Mucosa of descending colon (tissue), 3 donors: ENCODE measurements at regions not wholly inside any gene's neighbourhood (a gene's known extent, or its start where the extent isn't known, plus 50 kb on each side); places are given as distances from the start of the nearest gene placed in this dataset.

ENCODE experiments used
- ATAC-seq: fragments of 200-7000 bp; cut with Tn5 transposase; one replicate; pipeline ENCODE4 v1.9.1; 2020; ENCODE audit warnings: mild to moderate bottlenecking, moderate library complexity
- DNase-seq, 3 donors: peaks; one replicate each; pipeline ENCODE4 v3.0.0-alpha.2; 2020
- H3K36me3 ChIP-seq: fragments of 200-600 bp; one replicate; pipeline ENCODE4 v1.8.0; 2021; ENCODE audit warnings: low read depth, mild to moderate bottlenecking
- H3K4me1 ChIP-seq: fragments of 200-600 bp; one replicate; pipeline ENCODE4 v1.8.0; 2021; ENCODE audit warnings: low read depth, mild to moderate bottlenecking
- H3K4me3 ChIP-seq: fragments of 200-600 bp; one replicate; pipeline ENCODE4 v1.8.0; 2021; ENCODE audit warnings: mild to moderate bottlenecking
- H3K9me3 ChIP-seq: fragments of 200-600 bp; one replicate; pipeline ENCODE4 v1.8.0; 2021; ENCODE audit warnings: mild to moderate bottlenecking
- CTCF ChIP-seq: fragments of 200-600 bp; IDR thresholded peaks from one replicate; pipeline ENCODE4 v1.8.0; 2022; ENCODE audit warnings: antibody characterized with exemption, mild to moderate bottlenecking
- intact Hi-C, 2 donors: fragments of 100-400 bp; cut with DNase I in 1 of 2; cut with micrococcal nuclease in 1 of 2; formaldehyde crosslinking; loops; one replicate each; pipeline versions ENCODE4 v1.11.0 to v1.11.1; 2022; cut with DNase I, micrococcal nuclease
- donor health status: DM: no; HTN: no; CAD: no; lungs with moderate emphysema.
- donor health status: DM: no; HTN: no; CAD: no.
- donor health status: DM: no; HTN: yes; CAD: no.

DNA sequence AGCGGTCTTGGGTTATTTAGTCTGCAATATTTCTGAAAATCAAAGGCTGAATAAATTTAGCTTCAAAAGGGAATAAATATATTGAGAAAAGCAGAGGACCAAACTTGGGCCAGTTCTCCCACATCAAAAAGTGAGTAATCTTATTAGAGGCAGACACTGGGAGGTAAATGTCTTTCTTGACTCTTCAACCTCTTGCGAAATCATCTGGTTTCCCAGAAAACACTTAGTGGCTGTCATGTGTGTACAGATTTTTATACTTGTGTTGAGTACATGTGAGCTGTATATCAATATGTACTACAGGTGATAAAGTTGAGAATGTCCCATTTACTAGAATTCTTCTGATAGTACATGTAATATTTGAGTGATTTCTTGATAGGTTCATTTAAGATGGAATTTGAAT, 454.9 kb downstream of the PRR16 start:
- Histone ChIP-seq H3K4me3 (no peak overlapping the region), H3K4me1 (no peaks in the 10 kb centered on the region), H3K9me3 (no peaks in the 10 kb centered on the region), H3K36me3 (no peaks in the 10 kb centered on the region)
- TF ChIP-seq CTCF = no peak
- DNase-seq = no peak
- no peak for ATAC-seq
- intact Hi-C loops = no loop called here

- no peak for TF ChIP-seq CTCF
- H3K36me3 ChIP-seq = no peaks in the 10 kb centered on the region
- no peaks in the 10 kb centered on the region for H3K9me3 ChIP-seq
- H3K4me3 ChIP-seq = no peak overlapping the region
- intact Hi-C loops = no loop called here
- ATAC-seq = no peak
- H3K4me1 ChIP-seq = no peaks in the 10 kb centered on the region
- DNase-seq = no peak
These were observed 458.9 kb downstream of the PRR16 start for GRCh38 chr5:120923026-120923425.

GRCh38 chr5:120926471-120926870, 462.4 kb downstream of the PRR16 start:
- intact Hi-C loops = no loop called here
- TF ChIP-seq CTCF = no peak
- H3K4me3 ChIP-seq = no peak overlapping the region
- H3K36me3 ChIP-seq = no peaks in the 10 kb centered on the region
- no peak for DNase-seq
- no peaks in the 10 kb centered on the region for H3K4me1 ChIP-seq
- no peak for ATAC-seq
- H3K9me3 ChIP-seq = no peaks in the 10 kb centered on the region

DNA sequence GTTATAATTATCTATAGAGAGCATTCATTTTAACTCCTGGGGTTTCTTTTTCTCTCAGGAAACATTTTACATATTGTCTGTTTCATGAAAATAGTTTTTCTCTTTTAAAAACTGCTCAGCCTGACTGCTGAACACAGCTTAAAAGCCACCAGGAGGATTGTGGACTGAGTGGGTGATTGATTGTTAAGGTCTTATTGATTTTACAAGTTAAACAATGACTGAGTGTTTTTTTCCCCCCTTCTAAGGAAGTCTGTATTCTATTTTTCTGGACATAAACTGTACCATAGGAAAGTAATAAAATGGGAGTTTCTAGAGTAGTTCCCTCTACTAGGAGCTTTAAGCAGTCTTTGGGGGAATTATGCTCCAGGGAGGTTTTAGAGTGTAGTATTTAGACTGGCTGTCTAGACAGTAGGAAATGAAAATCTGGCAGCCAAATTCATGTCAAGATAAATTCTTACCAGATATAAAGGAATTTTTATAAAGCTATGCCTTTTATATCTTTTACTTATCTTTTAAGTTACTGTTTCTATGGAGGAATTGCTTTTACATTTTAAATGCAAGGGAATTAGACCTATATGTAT, 463.9 kb downstream of the PRR16 start:
- Histone ChIP-seq H3K9me3 (no peaks in the 10 kb centered on the region), H3K4me3 (no peak overlapping the region), H3K4me1 (no peaks in the 10 kb centered on the region), H3K36me3 (no peaks in the 10 kb centered on the region)
- ATAC-seq (no peak), DNase-seq (no peak)
- intact Hi-C loops = no loop called here
- TF ChIP-seq CTCF = no peak

- intact Hi-C loops = no loop called here
- DNase-seq = no peak
- Histone ChIP-seq H3K9me3 (peaks cover 2% of the 10 kb centered on the region), H3K4me3 (no peak overlapping the region), H3K4me1 (no peaks in the 10 kb centered on the region), H3K36me3 (no peaks in the 10 kb centered on the region)
- ATAC-seq = no peak
- TF ChIP-seq CTCF = no peak
These were observed 468.4 kb downstream of the PRR16 start for GRCh38 chr5:120932480-120932879.

DNA sequence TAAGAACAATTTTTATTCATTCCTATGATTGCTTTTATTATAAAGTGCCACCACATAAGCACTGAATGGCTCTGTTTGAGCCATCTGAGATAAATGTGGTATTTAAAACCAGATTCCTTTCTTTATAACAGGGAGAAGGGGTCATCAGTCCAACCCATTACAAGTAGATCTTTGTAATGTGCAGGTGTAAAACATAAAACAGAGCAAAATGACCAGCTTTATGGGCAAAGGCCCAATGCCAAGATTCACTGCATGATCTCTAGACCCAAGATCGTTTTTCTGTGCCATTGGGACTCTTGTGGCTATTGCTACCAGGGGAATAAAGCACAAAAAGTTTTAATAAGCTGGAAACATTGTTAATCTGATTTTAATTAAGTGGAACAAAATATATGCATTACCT, 469.9 kb downstream of the PRR16 start:
- Histone ChIP-seq H3K36me3 (no peaks in the 10 kb centered on the region), H3K4me1 (no peaks in the 10 kb centered on the region), H3K9me3 (peaks cover 2% of the 10 kb centered on the region), H3K4me3 (no peak overlapping the region)
- TF ChIP-seq CTCF = no peak
- DNase-seq = peak in 1 of 3 donors; percentile 48
- intact Hi-C loops = no loop called here
- peak; percentile 64 for ATAC-seq
